Dermis microvascular lymphatic vessel endothelial cell (primary cell): ENCODE measurements at regions not wholly inside any gene's neighbourhood (a gene's known extent, or its start where the extent isn't known, plus 50 kb on each side); places are given as distances from the start of the nearest gene placed in this dataset.

Experiments
- DNase-seq, 2 donors: peaks; one replicate each; pipeline versions ENCODE4 v3.0.0 to v3.0.0-alpha.2; 2010; ENCODE audit warnings: low read depth in 2 of 2

DNA sequence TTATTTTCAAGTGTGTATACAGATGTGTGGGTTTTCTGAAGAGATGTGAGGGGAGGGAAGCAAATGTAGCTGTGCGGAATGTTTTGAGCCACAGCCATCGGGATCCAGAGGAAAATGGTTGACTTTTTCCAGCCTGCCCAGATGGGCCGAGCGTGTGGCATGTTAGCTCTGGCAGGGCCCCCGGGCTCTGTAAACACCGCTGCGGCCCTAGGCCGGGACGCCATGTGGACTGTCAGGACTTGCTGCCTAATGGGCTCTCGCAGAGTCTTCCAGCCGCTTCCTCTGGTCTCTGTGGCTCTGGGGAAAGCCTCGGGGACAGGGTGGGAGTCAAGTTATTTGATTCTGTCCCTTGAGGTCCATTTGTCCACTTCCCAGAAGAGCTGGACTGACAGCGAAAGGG, 109.6 kb upstream of the PTCH1 start:
- DNase-seq: no peak

DNA sequence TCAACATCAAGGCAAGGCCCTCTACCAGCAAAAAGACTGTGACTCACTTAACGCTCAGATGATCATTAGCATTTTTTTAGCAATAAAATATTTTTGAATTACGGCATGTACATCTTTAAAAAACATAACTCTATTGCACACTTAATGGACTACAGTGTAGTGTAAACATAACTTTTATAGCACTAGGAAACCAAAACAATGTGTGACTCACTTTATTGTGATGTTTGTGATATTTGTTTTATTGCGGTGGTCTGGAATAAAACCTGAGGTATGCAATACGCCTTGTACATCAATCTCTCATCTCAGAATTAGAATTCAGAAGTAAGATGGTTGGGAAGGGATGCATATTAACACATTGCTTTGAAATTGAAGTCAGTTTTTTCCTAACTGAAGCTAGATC, 106.9 kb upstream of the PTCH1 start:
- DNase-seq: no peak

DNA sequence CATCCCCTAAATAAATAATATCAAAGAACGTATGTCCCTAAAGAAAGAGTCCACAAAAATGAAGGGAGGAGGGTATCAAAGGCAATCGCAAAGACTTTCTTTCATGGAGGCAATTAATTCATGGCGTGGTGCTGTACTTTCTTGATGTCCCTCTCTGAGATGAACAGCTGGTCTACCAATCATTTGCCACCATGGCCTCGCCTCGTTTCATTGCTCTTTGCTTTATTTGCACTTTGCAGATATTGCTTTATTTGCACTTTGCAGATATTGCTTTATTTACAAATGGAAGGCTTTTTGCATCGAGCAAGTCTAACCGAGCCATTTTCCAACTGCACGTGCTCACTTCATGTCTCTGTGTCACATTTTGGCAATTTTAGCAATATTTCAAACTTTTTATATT, 104.0 kb upstream of the PTCH1 start:
- no peak for DNase-seq

DNA sequence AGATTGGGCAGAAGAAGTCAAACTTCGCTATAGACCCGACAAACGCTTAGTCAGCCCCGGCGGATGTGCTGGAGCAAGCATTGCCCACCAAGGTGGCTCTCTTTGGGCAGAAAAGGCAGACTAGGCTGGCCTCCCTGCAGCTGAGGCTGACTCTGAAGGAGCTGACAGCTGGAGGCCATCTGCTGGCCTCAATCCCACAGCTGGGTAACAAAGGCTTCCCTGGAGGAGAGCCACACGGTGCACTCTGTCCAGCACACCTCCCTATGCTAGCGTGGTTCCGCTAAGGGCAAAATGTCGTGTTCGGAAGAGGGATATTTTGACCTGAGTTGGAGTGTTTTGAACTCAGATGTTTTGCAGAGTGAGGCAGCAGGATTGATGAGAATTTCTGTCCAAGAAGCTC, 103.5 kb upstream of the PTCH1 start:
- DNase-seq: no peak

DNA sequence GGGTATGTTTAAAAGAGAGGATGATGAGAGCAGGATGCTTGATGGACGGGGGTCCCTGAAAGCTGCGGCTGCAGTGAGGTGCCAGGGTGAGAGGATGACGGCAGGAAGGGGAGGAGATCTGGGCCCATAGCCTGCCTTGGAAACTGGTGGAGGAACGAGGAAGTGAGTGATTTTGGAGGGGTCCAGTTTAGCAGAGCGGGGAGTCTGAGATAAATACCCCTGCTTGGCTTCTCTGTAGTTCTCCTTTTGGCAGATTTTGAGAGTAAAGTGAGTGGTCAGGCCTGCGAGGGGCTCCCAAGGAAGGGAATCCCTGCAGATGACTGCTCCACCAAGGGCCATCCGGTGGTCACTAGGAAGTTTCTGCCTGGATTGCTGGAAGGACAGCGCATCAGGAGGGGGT, 98.5 kb upstream of the PTCH1 start:
- DNase-seq: no peak

DNA sequence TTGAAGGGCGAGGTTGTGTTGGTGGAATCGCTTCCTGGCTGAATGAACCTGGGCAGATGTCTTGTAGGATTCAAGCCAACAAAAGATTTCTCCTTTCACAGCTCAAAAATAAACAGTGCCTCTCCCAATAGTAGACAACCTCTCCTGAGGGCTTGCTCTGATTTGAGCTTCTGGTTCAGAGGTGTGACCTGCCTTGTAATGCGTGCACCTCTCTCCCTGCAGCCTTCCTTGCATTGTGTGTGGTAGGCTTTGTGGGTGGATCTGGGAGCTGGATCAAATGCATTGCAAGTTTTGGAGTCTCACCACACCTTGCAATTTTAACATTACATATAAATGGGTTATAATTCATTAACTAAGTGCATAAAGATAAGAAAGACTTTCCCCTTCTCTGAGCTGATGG, 96.9 kb upstream of the PTCH1 start:
- no peak for DNase-seq

DNA sequence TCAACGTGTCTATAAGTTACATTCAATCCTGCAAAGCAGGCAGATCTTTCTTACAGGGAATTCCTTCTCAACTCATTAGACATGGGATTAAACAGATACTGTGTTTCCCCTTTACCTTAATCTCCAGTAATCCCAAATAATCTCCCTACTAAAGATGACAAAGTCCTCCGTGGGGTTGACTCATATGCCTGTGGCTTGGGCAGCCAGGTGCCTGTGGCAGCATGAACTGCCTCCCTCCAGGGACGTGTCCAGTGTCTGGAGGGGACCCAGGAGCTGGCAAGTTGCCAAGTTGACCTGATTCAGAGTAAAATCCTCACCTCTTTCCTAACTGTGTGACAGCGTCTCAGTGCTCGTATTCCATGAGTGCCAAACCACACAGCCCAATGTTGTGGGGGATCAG, 94.6 kb upstream of the PTCH1 start:
- DNase-seq: no peak

DNA sequence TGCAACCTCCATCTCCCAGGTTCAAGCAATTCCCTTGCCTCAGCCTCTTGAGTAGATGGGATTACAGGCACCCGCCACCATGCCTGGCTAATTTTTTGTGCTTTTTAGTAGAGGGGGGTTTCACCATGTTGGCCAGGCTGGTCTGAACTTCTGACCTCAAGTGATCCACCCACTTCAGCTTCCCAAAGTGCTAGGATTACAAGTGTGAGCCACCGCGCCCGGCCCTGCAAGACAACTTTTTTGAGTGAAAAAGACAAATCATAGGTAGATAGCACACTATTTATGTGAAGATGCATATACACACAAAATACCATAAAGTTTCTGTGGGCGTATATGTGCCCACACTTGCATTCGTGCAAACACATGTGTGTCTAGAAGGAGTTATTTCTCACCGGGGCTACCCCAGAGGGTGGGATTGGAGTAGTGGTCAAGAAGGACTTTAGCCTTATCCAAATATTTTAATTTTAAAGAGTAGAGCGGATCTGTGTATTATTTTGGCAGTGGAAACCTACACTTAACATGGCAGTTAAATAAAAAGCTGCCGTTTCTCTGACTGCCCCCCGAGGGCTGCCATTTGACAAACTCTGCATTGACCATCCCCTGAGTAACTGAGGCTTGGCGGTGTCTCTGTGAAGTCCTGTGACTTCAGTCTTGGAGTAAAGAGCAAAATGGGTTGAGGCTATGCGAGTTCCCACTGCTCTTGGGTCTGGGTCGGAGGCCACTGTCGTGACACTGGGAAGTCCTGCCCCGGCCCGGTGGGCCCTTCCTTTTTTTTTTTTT, 93.4 kb upstream of the PTCH1 start:
- no peak for DNase-seq

DNA sequence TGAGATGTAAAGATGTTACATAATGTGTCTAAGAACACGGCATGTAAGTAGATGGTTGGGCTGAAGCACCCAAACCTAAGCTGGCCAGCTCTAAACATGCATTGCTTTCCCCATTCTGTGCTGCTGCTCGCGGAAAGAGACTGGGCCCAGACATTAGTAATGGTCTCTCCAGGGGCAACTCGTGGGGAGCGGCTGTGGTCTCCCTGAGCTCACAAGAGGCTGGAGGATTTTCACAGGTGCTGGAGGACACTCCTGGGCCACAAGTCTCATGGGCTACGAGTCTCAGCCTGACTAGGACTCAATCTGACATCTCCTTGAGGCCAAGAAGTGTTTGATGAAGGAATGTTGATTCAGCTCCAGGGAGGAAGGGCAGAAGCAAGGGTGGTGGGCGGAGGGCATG, 92.7 kb upstream of the PTCH1 start:
- no peak for DNase-seq

DNA sequence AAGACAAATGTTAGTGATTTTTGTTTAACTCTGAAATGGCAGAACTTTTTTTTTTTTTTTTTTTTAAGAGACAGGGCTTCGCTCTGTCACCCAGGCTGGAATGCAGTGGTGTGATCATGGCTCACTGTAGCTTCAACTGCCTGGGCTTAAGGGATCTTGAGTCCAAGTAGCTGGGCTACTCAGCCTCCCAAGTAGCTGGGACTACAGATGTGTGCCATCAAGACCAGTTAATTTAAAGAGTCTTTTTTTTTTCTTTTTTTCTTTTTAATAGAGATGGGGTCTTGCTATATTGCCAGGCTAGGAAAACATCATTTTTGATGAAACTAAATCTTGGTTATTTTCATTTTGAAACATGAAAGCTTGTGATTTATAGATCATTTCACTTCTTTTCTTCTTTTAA, 91.6 kb upstream of the PTCH1 start:
- no peak for DNase-seq

DNA sequence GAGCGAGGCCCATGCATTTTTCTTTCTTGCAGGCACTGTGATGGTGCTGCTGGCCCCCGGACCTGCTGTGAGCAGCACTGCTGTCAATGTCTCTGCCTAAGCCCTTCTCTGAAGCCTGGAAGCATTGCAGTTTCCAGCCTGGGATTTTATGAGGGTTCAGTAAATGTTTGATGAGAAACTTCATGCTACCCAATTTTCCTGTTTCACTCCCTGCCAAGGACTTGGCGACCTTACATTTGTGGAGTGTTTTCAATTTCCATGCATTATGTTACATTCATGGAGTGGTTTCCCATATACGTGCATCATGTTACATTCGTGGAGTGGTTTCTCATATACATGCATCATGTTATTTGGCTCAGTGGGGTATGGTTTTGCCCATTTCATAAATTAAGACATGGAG, 90.7 kb upstream of the PTCH1 start:
- DNase-seq: no peak

DNA sequence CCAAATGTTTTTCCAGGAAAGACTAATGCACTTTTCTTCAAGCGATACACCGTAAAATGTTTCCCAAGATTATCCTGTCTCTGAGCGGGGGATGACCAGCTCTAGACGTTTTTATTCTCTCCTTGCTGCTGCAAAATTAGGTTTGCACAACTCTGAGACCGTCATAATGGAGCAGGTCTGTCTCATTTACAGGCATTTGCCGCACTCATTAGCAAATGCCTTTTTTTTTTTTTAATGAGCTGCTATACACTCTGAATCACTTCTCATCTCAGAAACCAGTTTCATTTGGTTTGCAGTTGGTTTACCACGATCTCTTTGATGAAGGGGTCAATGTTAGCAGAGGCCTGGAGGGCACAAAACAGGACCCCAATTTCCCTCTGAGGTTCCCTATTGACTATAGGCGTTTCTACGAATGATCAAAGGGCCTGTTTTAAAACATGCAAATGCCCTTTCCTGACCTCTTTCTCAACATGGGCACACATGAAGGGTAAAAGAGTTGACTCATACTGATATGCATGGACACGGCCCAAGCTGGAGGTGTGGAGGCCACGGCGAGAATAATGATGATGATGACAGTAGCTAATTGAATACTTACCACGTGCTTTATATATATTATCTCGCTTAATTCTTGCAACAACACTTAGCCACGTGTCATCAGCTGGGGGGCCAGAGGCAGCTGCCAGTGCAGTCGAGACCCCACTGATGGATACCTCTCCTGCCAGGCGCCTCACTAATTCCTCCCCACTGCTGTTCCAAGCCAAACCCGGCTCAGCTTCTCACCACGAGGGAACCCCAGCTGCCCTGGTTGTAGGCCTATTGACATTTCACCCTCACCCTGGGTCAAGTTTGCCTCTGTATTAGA, 89.9 kb upstream of the PTCH1 start:
- no peak for DNase-seq

DNA sequence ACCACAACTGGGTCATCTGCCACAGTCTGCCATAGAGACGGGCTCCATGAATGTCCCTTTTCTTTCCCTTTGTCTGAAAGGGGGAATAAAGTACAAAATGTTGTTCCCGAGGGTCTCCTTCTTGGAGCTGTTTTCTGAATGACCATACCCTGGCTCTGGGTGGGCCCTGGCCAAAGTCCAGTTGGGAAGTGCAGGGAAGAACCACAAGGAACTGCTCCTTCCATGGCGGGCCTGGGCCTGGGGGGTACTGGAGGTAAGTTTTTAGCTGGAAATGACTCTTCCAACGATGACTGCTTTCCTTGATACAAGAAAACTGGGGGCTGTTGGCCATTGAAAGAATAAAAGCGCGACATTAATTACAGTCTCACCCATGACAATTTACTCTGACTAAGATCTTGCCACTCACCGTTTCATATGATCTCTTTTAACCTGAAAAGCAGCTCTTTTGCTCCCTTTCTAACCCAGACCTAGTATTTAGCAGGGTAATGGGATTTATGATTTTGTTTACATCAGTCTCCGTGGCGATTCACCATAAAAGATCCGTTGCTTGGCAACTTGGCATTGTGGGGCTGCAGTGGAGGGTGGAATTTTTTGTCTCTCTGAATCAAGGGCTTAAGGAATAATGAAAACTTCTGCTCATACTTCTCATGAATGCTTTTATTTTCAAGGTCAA, 89.2 kb upstream of the PTCH1 start:
- no peak for DNase-seq

DNA sequence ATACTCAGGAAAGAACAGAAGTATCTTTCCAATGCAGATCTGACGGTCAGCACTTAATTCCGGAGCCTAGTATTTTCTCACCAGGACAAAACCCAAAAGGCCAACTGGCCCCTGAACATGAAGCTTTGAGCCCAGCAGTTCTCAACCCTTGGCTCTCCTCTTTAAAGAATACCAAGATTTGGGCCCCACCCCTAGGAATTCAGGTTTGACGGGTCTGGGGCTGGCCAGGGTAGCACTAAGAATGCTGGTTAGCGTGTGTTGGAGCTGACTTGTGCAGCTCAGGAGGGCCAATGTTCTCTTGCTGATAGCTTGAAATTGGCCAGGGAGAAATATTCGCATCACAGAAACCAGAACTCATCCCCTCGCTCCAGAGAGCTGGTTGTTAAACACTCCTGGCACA, 88.3 kb upstream of the PTCH1 start:
- no peak for DNase-seq

DNA sequence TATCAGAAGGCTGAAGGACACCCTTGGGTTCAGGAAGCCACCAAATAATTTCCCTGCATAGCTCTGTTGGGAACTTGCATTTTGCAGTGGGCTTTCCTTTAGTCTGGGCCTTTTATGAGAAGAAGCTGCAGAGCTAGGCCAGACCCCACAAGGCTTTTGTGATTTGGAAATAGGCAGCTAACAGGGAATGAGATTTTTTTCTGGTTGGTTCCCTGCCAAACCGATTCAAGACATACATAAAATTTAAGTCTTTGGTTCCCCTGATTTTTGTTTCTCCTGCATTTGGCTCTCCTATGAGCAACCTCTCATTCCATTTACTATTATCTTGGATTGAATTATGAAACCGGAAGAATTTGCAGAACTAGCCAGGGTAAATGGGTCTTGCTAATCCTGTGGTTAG, 81.5 kb upstream of the PTCH1 start:
- DNase-seq: no peak

DNA sequence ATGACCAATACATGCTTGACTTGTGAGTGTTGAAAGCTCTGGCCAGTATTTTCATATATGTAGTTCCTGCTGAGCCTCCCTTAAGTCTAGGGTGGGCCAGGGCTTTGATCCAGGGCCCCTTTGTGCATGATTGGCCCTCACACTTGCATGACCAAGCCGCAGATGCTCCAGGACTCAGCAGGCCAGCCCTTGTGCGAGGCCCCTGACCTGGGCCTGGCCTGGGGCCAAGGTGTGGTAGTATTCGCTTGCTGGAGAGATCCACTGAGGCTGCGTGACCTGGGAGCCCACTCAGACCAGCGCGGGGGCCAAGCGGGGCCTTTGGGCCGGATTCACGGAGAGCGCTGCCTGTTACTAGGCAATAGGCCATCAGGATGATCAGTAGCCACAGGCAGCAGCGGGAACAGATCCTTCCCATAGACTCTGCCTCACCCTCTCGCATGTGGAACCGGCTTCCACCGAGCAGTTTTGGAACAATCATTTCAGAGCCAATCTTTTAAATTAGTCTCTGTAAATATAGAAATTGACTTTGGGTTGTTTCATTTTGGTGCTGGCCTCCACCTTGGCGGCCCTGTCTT, 79.0 kb upstream of the PTCH1 start:
- DNase-seq: no peak

DNA sequence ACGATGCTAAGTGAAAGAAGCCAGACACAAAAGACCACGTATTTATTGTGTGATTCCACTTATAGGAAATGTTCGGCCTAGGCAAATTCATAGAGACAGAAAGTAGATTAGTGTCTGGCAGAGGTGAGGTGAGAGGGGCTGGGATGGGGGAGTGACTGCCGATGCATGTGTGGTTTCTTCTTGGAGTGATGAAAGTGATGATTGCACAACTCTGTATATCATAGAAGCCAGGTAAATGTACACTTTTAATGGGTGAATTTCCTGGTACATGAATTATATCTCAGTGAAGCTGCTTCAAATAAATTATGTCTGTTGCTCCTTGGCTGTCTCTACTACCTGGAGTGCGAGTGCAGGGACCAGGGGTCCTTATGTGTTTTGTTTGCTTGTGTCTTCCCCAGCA, 76.2 kb upstream of the PTCH1 start:
- DNase-seq: no peak

DNA sequence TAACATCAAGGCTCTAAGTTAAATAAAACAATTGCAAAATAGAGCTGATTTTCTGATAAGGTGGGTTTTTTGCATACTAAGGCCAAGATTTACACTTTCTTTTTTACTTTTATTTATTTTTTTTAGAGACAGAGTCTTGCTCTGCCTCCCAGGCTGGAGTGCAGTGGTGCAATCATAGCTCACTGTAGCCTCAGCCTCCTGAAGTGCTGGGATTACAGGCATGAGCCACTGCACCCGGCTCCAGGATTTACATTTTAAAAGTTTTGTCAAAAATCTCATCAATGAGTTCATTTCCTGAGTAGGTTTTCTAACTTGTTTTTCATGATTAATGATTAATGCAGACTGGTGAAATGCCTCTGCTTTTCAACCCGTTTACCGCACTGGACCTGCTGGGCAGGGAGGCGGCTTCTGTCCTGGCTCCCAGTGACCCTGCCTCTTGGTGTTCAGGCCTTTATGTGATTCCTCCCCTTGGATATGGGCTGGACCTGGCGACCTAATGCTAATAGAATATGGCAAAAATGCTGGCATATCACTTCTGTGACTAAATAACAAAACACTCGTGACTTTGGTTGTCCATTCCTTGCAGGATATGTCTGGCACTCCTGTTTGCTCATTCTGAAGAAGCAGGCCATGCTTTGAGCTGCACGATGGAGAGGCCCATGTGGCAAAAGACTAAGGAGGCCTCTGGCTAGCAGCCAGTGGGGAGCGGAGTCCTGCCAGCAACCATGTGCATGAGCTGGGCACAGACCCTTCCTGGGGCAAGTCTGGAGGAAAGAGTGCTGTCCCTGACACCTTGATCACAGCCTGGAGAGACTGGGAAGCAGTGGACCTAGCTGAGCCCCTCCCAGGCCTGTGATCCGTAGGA, 72.2 kb upstream of the PTCH1 start:
- no peak for DNase-seq

DNA sequence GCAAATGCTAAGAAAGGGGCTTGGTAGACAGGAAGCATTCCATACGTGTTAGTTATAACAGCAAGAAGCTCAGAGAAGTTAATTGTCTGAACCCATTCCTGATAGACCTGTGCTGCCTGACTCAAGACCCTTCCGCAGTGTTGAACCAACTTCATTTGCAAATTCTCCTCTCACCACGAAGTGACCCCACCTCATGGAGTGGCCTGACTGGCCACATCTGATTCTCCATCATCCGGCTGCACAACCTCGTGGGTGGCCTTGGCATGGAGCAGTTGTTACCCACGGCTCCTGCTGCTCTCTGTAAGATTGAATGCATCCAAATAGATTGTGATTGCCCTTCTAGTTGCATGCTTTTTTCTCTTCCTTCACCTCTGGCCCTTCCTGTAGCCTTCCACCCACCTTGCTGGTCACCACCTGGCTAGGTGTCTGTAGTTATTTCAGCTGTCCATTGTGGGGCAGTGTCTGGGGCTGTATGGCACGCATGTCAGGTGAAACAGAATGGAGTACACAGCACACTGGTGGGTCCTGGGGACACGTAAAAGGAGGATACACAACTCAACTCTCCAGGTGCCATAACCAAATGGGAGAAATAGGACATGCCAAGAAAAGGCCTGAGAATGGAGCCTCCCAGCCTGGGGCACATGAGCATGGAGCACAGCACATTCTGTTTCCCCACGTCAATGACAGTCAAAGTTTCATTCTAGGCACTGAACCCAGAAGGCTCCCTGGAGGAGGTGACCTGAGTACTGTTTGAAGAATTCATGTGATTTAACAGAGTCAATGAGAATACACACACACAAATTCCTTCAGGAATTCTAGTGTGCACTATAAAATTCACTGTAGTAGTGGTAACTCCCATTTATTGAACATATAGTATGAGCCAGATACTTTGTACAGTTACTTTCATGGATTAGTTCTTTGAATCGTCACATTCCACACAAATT, 70.5 kb upstream of the PTCH1 start:
- DNase-seq: no peak

DNA sequence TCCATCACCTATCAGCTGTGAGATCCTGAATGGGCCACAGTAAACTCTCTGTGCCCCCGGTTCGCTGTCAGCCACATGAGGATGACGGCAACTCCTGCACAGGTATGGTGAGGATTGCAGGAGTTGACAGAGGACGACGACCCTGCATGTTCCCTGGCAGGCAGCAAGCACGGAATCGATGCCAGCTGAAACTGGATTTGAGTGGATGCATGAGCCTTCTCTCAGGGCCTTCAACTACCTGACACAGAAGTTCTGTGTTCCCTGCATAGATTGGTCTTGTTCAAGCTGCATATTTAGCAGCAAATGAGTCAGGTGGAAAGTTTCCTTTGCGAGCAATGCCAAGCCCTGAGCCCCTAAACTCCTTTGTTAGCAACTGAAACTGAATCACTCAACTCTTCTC, 69.6 kb upstream of the PTCH1 start:
- no peak for DNase-seq
